Glomerular visceral epithelial cell (primary cell): ENCODE measurements at regions not wholly inside any gene's neighbourhood (a gene's known extent, or its start where the extent isn't known, plus 50 kb on each side); places are given as distances from the start of the nearest gene placed in this dataset.
A peak's percentile ranks its signal among the peaks of the same experiment; 100 is the strongest.

Experiments
- DNase-seq: peaks from one replicate; pipeline ENCODE4 v3.0.0-alpha.2; 2016; ENCODE audit errors: extremely low spot score

- DNase-seq: no peak
Observed at GRCh38 chr20:40168981-40169620, 519.9 kb downstream of the MAFB start.

GRCh38 chr20:40161391-40161790 is 527.6 kb downstream of the MAFB start:
- DNase-seq: no peak

DNA sequence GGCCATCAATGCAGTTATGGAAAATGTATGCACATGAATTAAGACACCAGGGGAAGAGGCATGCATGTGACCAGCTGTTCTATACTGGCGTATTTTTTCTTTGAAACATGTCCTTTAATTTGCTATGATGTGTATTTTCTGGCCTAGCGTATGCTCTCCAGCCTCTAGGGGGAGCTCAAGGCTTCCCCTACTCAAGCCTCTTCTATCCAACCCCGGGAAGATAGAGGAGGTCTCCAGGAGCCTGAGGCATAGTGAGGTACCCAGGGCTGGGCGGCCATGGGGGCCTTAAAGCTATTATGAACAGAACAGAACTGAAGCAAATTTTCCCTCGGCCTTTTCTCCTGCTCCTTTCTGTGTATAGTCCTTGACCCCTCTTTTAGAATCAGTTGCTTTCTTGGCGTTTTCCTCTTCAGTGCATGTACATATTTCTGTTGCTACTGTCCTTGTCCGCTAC is 528.9 kb downstream of the MAFB start:
- DNase-seq: peak; percentile 4

DNA sequence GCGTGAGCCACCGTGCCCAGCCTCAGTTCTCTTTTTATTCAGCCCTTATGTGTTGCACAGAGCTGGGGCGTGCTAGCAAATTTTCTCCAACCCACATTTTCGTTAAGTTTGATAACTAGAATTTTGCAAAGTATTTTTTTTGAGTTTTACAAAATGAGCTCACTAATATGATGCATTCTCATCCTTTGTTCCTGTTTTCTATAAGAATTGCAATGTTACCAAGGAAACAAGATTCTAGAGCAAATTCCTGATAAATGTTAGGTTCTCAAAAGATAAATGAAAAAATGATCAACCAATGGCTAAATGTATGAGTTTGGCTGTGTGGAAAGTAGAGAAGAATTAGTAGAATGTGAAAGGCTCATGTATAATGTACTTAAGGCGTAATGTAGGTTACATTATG is 529.8 kb downstream of the MAFB start:
- no peak for DNase-seq

GRCh38 chr20:40156600-40157317 is 532.3 kb downstream of the MAFB start:
- no peak for DNase-seq

- DNase-seq: no peak
Observed at GRCh38 chr20:40154514-40154913, 534.5 kb downstream of the MAFB start.

GRCh38 chr20:40148886-40149285 is 540.1 kb downstream of the MAFB start:
- DNase-seq: no peak

DNA sequence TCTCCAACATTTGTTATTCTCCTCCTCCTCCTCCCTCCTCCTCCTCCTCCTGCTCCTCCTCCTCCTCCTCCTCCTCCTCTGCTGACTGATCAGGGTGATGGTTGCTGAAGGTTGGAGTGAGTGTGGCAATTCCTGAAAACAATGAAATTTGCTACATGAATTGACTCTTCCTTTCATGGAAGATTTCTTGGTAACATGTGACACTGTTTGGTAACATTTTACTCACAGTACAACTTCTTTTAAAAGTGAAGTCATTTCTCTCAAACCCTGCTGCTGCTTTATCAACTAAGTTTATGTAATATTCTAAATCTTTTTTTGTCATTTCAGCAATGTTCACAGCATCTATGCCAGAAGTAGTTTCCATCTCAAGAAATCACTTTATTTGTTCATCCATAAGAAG is 543.0 kb downstream of the MAFB start:
- DNase-seq: no peak

- no peak for DNase-seq
Observed at GRCh38 chr20:40144581-40144980, 544.5 kb downstream of the MAFB start.

DNA sequence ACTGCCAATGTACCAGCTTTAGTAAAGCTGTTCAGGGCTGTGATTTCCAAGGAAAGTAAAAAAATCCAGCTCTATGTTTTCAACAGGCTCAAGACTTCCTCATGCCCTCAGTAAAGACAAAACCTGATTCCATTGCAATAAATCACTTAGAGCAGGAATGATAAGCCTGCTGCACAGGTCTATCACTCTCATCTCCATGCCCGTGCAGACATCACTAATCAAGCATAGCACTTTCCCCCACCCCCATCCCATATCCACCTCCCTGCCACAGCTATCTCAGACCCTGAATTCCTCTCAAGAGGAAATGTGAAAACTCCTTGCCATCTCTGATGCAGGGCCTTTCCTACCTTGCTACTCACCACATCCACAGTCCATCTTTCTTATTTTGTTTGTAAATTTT is 554.9 kb downstream of the MAFB start:
- DNase-seq: no peak

- no peak for DNase-seq
Observed at GRCh38 chr20:40120827-40121226, 568.2 kb downstream of the MAFB start.

DNA sequence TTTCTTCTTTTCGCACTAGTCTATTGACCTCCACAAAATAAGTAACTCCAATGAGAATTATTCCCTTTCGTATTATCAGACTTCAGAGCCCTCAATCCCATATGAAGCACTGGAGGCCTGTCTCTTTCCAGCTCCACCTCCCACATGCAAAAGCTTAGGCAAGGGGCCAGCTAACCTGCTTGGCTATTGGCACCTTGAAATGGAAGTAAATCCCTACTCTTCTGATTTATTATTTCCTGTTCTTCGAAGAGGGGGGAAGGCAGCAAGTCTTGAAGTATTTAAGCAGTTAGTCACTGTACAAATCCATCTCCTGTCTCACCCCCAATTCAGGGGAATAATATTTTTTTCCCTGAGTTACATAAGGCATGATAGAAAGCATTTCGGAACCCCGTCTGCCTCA is 577.8 kb downstream of the MAFB start:
- DNase-seq: no peak

GRCh38 chr20:40110311-40110831 is 578.7 kb downstream of the MAFB start:
- DNase-seq: no peak

GRCh38 chr20:40109136-40109535 is 579.9 kb downstream of the MAFB start:
- DNase-seq: no peak

DNA sequence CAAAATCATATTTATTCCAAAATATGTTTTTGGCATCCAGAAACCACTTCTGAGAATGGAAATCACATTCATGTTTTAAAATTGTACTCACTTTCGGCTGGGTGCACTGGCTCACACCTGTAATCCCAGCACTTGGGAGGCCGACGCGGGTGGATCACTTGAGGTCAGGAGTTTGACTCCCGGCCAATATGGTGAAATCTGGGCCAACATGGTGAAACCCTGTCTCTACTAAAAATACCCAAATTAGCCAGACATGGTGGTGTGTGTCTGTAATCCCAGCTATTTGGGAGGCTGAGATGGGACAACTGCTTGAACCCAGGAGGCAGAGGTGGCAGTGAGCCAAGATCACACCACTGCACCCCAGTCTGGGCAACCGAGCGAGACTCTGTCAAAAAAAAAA is 580.7 kb downstream of the MAFB start:
- DNase-seq: no peak

- no peak for DNase-seq
Observed at GRCh38 chr20:40104959-40105358, 584.1 kb downstream of the MAFB start.

DNA sequence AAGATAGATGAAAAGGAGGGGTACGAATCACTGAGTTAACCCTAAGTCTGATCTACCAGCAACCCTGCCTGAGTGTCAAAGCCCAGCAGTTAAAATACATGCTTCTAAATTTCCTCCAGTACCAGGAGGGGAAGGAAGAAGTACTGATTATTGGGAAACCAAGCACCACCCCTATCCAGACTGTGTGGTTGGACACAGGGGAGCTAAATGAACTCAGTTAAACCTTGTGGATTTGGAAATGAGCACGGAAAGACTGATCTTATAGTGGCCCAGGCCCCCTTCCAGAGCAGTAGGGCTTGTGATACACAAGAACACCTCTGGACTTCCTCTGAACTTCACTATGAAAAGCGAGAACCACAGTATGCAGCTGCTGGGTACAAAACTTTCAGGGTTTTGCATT is 585.6 kb downstream of the MAFB start:
- no peak for DNase-seq

DNA sequence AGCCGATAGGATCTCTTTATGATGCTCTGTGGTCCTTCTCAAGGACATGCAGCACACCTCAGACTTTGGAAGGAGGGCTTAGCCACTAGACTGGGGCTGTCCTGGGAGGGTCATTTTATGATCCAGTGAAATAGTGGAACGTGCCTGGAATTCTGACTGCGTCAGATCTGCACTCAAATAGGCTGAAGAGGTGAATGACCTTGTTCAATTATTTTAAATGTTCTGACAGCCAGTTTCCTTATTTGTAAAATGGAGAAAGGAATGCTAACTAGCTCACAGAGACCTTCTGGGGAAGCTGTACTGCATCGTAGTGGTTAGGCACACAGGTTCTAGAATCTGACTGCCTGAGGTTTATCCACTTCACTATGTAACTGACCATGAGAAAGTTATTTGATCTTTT is 587.5 kb downstream of the MAFB start:
- DNase-seq: no peak

GRCh38 chr20:40100261-40100660 is 588.8 kb downstream of the MAFB start:
- DNase-seq: no peak

GRCh38 chr20:40090236-40090635 is 598.8 kb downstream of the MAFB start:
- DNase-seq: no peak

- DNase-seq: no peak
Observed at GRCh38 chr20:40087496-40087895, 601.5 kb downstream of the MAFB start.

GRCh38 chr20:40085513-40085912 is 603.5 kb downstream of the MAFB start:
- DNase-seq: no peak

GRCh38 chr20:40082436-40082835 is 606.6 kb downstream of the MAFB start:
- no peak for DNase-seq
